WTC11 (cell line): ENCODE measurements at regions not wholly inside any gene's neighbourhood (a gene's known extent, or its start where the extent isn't known, plus 50 kb on each side); places are given as distances from the start of the nearest gene placed in this dataset.

ENCODE experiments used
- ATAC-seq: fragments of 200-7000 bp; cut with Tn5 transposase; 2 replicates; pipeline ENCODE4 v1.10.0; 2021; ENCODE audit warnings: mild to moderate bottlenecking, moderate library complexity
- CTCF ChIA-PET: fragments of 300-600 bp; sonication (Branson Sonifier 250); formaldehyde crosslinking; loops from one replicate; lab custom pipeline; 2021; ENCODE audit warnings: antibody characterized with exemption; lab: Charles Lee
- POLR2A ChIA-PET: fragments of 350-600 bp; sonication (Branson Sonifier 250); formaldehyde crosslinking; loops from one replicate; lab custom pipeline; 2021; ENCODE audit warnings: antibody characterized with exemption; lab: Charles Lee
- DNase-seq: peaks from one replicate; pipeline ENCODE4 v3.0.0; 2021; ENCODE audit warnings: low spot score
- H3K27ac Mint-ChIP-seq: 2 replicates; pipeline ENCODE4 v1.8.0; 2021; ENCODE audit warnings: mixed read lengths
- H3K27me3 Mint-ChIP-seq: 2 replicates; pipeline ENCODE4 v1.8.0; 2021; ENCODE audit warnings: low read depth, mild to moderate bottlenecking, moderate library complexity, mixed read lengths
- H3K36me3 Mint-ChIP-seq: 2 replicates; pipeline ENCODE4 v1.8.0; 2021; ENCODE audit warnings: mixed read lengths
- H3K4me1 Mint-ChIP-seq: 2 replicates; pipeline ENCODE4 v1.8.0; 2022; ENCODE audit warnings: mixed read lengths
- H3K4me3 Mint-ChIP-seq: 2 replicates; pipeline ENCODE4 v1.8.0; 2021; ENCODE audit warnings: mild to moderate bottlenecking, moderate library complexity, mixed read lengths
- H3K9me3 Mint-ChIP-seq: 2 replicates; pipeline ENCODE4 v1.8.0; 2021; ENCODE audit warnings: mixed read lengths
- AFF4 ChIP-seq: sonication (generic); formaldehyde crosslinking; IDR thresholded peaks from 2 replicates; pipeline ENCODE4 v1.8.1; 2023; ENCODE audit warnings: mild to moderate bottlenecking, missing genetic modification reagents, borderline replicate concordance
- CBFB ChIP-seq: sonication (generic); formaldehyde crosslinking; IDR thresholded peaks from 2 replicates; pipeline ENCODE4 v1.8.1; 2022; ENCODE audit warnings: mild to moderate bottlenecking, low read depth, missing genetic modification reagents
- E2F1 ChIP-seq: sonication (generic); formaldehyde crosslinking; IDR thresholded peaks from 2 replicates; pipeline ENCODE4 v1.8.0; 2022; ENCODE audit warnings: mild to moderate bottlenecking, missing genetic modification reagents
- ETV6 ChIP-seq: sonication (generic); formaldehyde crosslinking; IDR thresholded peaks from 2 replicates; pipeline ENCODE4 v1.8.1; 2022; ENCODE audit warnings: mild to moderate bottlenecking, missing genetic modification reagents
- GTF2I ChIP-seq: fragments of 250-450 bp; sonication (Bioruptor Pico); conservative IDR thresholded peaks from 2 replicates; pipeline ENCODE4 v1.4.0; 2021; ENCODE audit warnings: mild to moderate bottlenecking
- HMGXB4 ChIP-seq: sonication (generic); formaldehyde crosslinking; IDR thresholded peaks from 2 replicates; pipeline ENCODE4 v1.8.1; 2023; ENCODE audit warnings: mild to moderate bottlenecking, moderate library complexity, missing genetic modification reagents
- IRF2 ChIP-seq: sonication (generic); formaldehyde crosslinking; IDR thresholded peaks from 2 replicates; pipeline ENCODE4 v1.8.0; 2022; ENCODE audit warnings: low read depth, missing genetic modification reagents, borderline replicate concordance
- JAZF1 ChIP-seq: fragments of 250-450 bp; sonication (Bioruptor Pico); IDR thresholded peaks from 2 replicates; pipeline ENCODE4 v1.9.0; 2021; ENCODE audit warnings: moderate library complexity, mild to moderate bottlenecking, inconsistent platforms
- NFE2L1 ChIP-seq: sonication (generic); formaldehyde crosslinking; IDR thresholded peaks from 2 replicates; pipeline ENCODE4 v1.8.1; 2023; ENCODE audit warnings: missing genetic modification reagents
- RELA ChIP-seq: sonication (generic); formaldehyde crosslinking; IDR thresholded peaks from 2 replicates; pipeline ENCODE4 v1.8.1; 2022; ENCODE audit warnings: missing genetic modification reagents, mild to moderate bottlenecking, borderline replicate concordance
- SMAD4 ChIP-seq: sonication (generic); formaldehyde crosslinking; IDR thresholded peaks from 2 replicates; pipeline ENCODE4 v1.8.0; 2022; ENCODE audit warnings: mild to moderate bottlenecking, missing genetic modification reagents
- SOX15 ChIP-seq: fragments of 250-450 bp; sonication (Bioruptor Pico); IDR thresholded peaks from 2 replicates; pipeline ENCODE4 v1.9.0; 2021; ENCODE audit warnings: mild to moderate bottlenecking
- SP1 ChIP-seq: sonication (generic); formaldehyde crosslinking; conservative IDR thresholded peaks from 2 replicates; pipeline ENCODE4 v1.8.1; 2022; ENCODE audit warnings: missing genetic modification reagents
- ZBTB21 ChIP-seq: sonication (generic); formaldehyde crosslinking; IDR thresholded peaks from 2 replicates; pipeline ENCODE4 v1.8.1; 2023; ENCODE audit warnings: mild to moderate bottlenecking, missing genetic modification reagents, borderline replicate concordance
- ZNF232 ChIP-seq: sonication (generic); formaldehyde crosslinking; IDR thresholded peaks from 2 replicates; pipeline ENCODE4 v1.8.0; 2022; ENCODE audit warnings: mild to moderate bottlenecking, missing genetic modification reagents
- ZNF416 ChIP-seq: fragments of 250-450 bp; sonication (Bioruptor Pico); IDR thresholded peaks from 2 replicates; pipeline ENCODE4 v1.9.0; 2021; ENCODE audit warnings: mild to moderate bottlenecking, inconsistent platforms
- TF ChIP-seq, protein P1 (sequence below): fragments of 250-450 bp; sonication (Bioruptor Pico); IDR thresholded peaks from 2 replicates; pipeline ENCODE4 v1.9.0; 2021; ENCODE audit warnings: mild to moderate bottlenecking
- TF ChIP-seq, protein P2 (sequence below): sonication (generic); formaldehyde crosslinking; IDR thresholded peaks from 2 replicates; pipeline ENCODE4 v1.8.1; 2023; ENCODE audit warnings: mild to moderate bottlenecking, missing genetic modification reagents
- TF ChIP-seq, protein P3 (sequence below): sonication (generic); formaldehyde crosslinking; IDR thresholded peaks from 2 replicates; pipeline ENCODE4 v1.8.1; 2022; ENCODE audit warnings: mild to moderate bottlenecking, moderate library complexity, missing genetic modification reagents
- TF ChIP-seq, protein P4 (sequence below): sonication (generic); formaldehyde crosslinking; IDR thresholded peaks from 2 replicates; pipeline ENCODE4 v1.8.0; 2022; ENCODE audit warnings: mild to moderate bottlenecking, missing genetic modification reagents
- TF ChIP-seq, protein P5 (sequence below): fragments of 200-600 bp; IDR thresholded peaks from 2 replicates; pipeline ENCODE4 v1.8.0; 2022; ENCODE audit warnings: antibody characterized with exemption
- TF ChIP-seq, protein P6 (sequence below): sonication (generic); formaldehyde crosslinking; IDR thresholded peaks from 2 replicates; pipeline ENCODE4 v1.8.1; 2022; ENCODE audit warnings: low read depth, missing genetic modification reagents, borderline replicate concordance

DNA sequence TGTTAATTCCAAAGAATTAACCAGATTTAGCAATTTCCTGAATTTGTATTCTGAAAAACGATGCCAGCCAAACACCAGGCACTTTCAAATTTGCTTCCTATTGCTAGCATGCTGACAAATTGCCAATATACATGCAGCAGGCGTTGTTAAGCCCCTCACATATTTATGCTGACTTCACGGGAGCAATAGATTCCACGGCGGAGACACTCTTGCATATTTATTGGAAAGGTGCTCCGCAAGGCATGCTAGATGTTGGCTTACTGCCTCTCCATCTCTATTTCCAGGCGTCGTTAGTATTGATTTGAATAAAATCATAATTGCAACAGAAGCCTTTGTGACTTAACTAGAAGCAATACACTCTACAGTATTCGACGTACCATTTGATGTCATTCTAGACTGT, 211.0 kb upstream of the IRX5 start:
- DNase-seq = no peak
- H3K36me3 Mint-ChIP-seq = no peaks in the 10 kb centered on the region
- POLR2A ChIA-PET = no interaction called here
- no peak for TF ChIP-seq SOX15 (CRISPR knock-in tag)
- TF ChIP-seq SMAD4 (CRISPR knock-in tag) = no peak
- TF ChIP-seq ZBTB21 = no peak
- TF ChIP-seq E2F1 (CRISPR knock-in tag) = no peak
- no peak for TF ChIP-seq RELA (CRISPR knock-in tag)
- no peak for TF ChIP-seq JAZF1 (CRISPR knock-in tag)
- TF ChIP-seq NFE2L1 (CRISPR knock-in tag) = no peak
- TF ChIP-seq, protein P1, sequence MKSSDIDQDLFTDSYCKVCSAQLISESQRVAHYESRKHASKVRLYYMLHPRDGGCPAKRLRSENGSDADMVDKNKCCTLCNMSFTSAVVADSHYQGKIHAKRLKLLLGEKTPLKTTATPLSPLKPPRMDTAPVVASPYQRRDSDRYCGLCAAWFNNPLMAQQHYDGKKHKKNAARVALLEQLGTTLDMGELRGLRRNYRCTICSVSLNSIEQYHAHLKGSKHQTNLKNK (CRISPR knock-in tag) = no peak
- TF ChIP-seq ZNF232 = no peak
- TF ChIP-seq, protein P2, sequence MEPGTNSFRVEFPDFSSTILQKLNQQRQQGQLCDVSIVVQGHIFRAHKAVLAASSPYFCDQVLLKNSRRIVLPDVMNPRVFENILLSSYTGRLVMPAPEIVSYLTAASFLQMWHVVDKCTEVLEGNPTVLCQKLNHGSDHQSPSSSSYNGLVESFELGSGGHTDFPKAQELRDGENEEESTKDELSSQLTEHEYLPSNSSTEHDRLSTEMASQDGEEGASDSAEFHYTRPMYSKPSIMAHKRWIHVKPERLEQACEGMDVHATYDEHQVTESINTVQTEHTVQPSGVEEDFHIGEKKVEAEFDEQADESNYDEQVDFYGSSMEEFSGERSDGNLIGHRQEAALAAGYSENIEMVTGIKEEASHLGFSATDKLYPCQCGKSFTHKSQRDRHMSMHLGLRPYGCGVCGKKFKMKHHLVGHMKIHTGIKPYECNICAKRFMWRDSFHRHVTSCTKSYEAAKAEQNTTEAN (CRISPR knock-in tag) = no peak
- TF ChIP-seq IRF2 (CRISPR knock-in tag) = no peak
- no peak for TF ChIP-seq AFF4 (CRISPR knock-in tag)
- no peak for TF ChIP-seq GTF2I (CRISPR knock-in tag)
- TF ChIP-seq, protein P3, sequence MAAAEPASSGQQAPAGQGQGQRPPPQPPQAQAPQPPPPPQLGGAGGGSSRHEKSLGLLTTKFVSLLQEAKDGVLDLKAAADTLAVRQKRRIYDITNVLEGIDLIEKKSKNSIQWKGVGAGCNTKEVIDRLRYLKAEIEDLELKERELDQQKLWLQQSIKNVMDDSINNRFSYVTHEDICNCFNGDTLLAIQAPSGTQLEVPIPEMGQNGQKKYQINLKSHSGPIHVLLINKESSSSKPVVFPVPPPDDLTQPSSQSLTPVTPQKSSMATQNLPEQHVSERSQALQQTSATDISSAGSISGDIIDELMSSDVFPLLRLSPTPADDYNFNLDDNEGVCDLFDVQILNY (CRISPR knock-in tag) = no peak
- no peak for TF ChIP-seq SP1
- TF ChIP-seq ETV6 (CRISPR knock-in tag) = no peak
- no peak for TF ChIP-seq CBFB (CRISPR knock-in tag)
- TF ChIP-seq, protein P4, sequence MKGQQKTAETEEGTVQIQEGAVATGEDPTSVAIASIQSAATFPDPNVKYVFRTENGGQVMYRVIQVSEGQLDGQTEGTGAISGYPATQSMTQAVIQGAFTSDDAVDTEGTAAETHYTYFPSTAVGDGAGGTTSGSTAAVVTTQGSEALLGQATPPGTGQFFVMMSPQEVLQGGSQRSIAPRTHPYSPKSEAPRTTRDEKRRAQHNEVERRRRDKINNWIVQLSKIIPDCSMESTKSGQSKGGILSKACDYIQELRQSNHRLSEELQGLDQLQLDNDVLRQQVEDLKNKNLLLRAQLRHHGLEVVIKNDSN (CRISPR knock-in tag) = no peak
- TF ChIP-seq, all 79 proteins: peak for 0
- Mint-ChIP-seq H3K27me3 (no peaks in the 10 kb centered on the region), H3K9me3 (peaks cover 11% of the 10 kb centered on the region), H3K27ac (no peak overlapping the region), H3K4me3 (no peak overlapping the region), H3K4me1 (no peaks in the 10 kb centered on the region)
- CTCF ChIA-PET = no interaction called here
- no peak for ATAC-seq

GRCh38 chr16:54718376-54718775, 212.3 kb upstream of the IRX5 start:
- ChIA-PET CTCF (interaction anchor here (0.6 kb wide), 1 partner anchor 239 kb away, joined by 3 read pairs; no protein-coding TSS in a partner anchor), POLR2A (interaction anchor here (0.6 kb wide), 1 partner anchor 40 kb away, joined by 3 read pairs; no protein-coding TSS in a partner anchor)
- H3K4me1 Mint-ChIP-seq = no peaks in the 10 kb centered on the region
- H3K27ac Mint-ChIP-seq = no peak overlapping the region
- ATAC-seq = no peak
- peaks cover 11% of the 10 kb centered on the region for H3K9me3 Mint-ChIP-seq
- DNase-seq = no peak
- H3K27me3 Mint-ChIP-seq = no peaks in the 10 kb centered on the region
- no peaks in the 10 kb centered on the region for H3K36me3 Mint-ChIP-seq
- H3K4me3 Mint-ChIP-seq = no peak overlapping the region
- TF ChIP-seq, protein P5, sequence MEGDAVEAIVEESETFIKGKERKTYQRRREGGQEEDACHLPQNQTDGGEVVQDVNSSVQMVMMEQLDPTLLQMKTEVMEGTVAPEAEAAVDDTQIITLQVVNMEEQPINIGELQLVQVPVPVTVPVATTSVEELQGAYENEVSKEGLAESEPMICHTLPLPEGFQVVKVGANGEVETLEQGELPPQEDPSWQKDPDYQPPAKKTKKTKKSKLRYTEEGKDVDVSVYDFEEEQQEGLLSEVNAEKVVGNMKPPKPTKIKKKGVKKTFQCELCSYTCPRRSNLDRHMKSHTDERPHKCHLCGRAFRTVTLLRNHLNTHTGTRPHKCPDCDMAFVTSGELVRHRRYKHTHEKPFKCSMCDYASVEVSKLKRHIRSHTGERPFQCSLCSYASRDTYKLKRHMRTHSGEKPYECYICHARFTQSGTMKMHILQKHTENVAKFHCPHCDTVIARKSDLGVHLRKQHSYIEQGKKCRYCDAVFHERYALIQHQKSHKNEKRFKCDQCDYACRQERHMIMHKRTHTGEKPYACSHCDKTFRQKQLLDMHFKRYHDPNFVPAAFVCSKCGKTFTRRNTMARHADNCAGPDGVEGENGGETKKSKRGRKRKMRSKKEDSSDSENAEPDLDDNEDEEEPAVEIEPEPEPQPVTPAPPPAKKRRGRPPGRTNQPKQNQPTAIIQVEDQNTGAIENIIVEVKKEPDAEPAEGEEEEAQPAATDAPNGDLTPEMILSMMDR = no peak
- TF ChIP-seq, protein P4 (CRISPR knock-in tag) = no peak
- TF ChIP-seq, protein P6, sequence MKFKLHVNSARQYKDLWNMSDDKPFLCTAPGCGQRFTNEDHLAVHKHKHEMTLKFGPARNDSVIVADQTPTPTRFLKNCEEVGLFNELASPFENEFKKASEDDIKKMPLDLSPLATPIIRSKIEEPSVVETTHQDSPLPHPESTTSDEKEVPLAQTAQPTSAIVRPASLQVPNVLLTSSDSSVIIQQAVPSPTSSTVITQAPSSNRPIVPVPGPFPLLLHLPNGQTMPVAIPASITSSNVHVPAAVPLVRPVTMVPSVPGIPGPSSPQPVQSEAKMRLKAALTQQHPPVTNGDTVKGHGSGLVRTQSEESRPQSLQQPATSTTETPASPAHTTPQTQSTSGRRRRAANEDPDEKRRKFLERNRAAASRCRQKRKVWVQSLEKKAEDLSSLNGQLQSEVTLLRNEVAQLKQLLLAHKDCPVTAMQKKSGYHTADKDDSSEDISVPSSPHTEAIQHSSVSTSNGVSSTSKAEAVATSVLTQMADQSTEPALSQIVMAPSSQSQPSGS (CRISPR knock-in tag) = no peak
- TF ChIP-seq ZNF416 (CRISPR knock-in tag) (no peak), ZNF232 (no peak), HMGXB4 (no peak)
